Mesenchymal stem cell (in vitro differentiated cells and primary cell): ENCODE measurements at regions not wholly inside any gene's neighbourhood (a gene's known extent, or its start where the extent isn't known, plus 50 kb on each side); places are given as distances from the start of the nearest gene placed in this dataset.
"Not testable (repeated sequence)": the region's sequence is repeated elsewhere in the genome, so short reads cannot be mapped to it uniquely, and the experiment has no call there.

Experiments used
- DNase-seq: peaks from one replicate; pipeline ENCODE4 v3.0.0-alpha.2; 2013
- H2AFZ ChIP-seq: one replicate; pipeline ENCODE4 v1.6.1; 2013; ENCODE audit warnings: low read depth, mild to moderate bottlenecking, control low read depth, inconsistent platforms, low read length, moderate library complexity
- H2AK5ac ChIP-seq: 2 replicates; pipeline ENCODE4 v1.6.1; 2013; ENCODE audit warnings: low read length, moderate library complexity, mild to moderate bottlenecking, inconsistent platforms; ENCODE audit not compliant: severe bottlenecking
- H2BK120ac ChIP-seq: one replicate; pipeline ENCODE4 v1.6.1; 2013; ENCODE audit warnings: low read depth, mild to moderate bottlenecking, inconsistent platforms, low read length, moderate library complexity
- H2BK12ac ChIP-seq, 2 experiments: one replicate each; pipeline ENCODE4 v1.6.1; 2013; ENCODE audit warnings: inconsistent platforms in 2 of 2, low read length in 2 of 2, mild to moderate bottlenecking in 2 of 2, moderate library complexity in 2 of 2, control low read depth in 1 of 2
- H2BK15ac ChIP-seq: one replicate; pipeline ENCODE4 v1.6.1; 2013; ENCODE audit warnings: mild to moderate bottlenecking, low read depth, inconsistent platforms; ENCODE audit not compliant: poor library complexity, severe bottlenecking
- H2BK5ac ChIP-seq: 2 replicates; pipeline ENCODE4 v1.6.1; 2013; ENCODE audit warnings: low read depth, mild to moderate bottlenecking, low read length, control low read depth, inconsistent platforms; ENCODE audit not compliant: poor library complexity, severe bottlenecking
- H3K14ac ChIP-seq, 2 experiments: one replicate each; pipeline ENCODE4 v1.6.1; 2013; ENCODE audit warnings: inconsistent platforms in 2 of 2, low read length in 2 of 2, control low read depth in 1 of 2, mild to moderate bottlenecking in 1 of 2, moderate library complexity in 1 of 2
- H3K18ac ChIP-seq, 2 experiments: one replicate each; pipeline ENCODE4 v1.6.1; 2013; ENCODE audit warnings: inconsistent platforms in 2 of 2, low read length in 2 of 2, control low read depth in 1 of 2, low read depth in 1 of 2, mild to moderate bottlenecking in 1 of 2
- H3K23ac ChIP-seq, 2 experiments: one replicate each; pipeline ENCODE4 v1.6.1; 2013; ENCODE audit warnings: inconsistent platforms in 2 of 2, low read length in 2 of 2, mild to moderate bottlenecking in 2 of 2, moderate library complexity in 2 of 2, control low read depth in 1 of 2
- H3K27ac ChIP-seq: 2 replicates; pipeline ENCODE4 v1.5.1; 2013; ENCODE audit warnings: mild to moderate bottlenecking, moderate library complexity, low read length, control low read depth, inconsistent platforms; ENCODE audit not compliant: poor library complexity, severe bottlenecking
- H3K27me3 ChIP-seq, 2 experiments: 2 replicates each; pipeline versions ENCODE4 v1.6.1 to v1.7.0; 2013; ENCODE audit warnings: low read length in 2 of 2, mild to moderate bottlenecking in 2 of 2, moderate library complexity in 2 of 2, control low read depth in 1 of 2, inconsistent platforms in 1 of 2; ENCODE audit not compliant: control insufficient read depth in 1 of 2, insufficient read depth in 1 of 2
- H3K36me3 ChIP-seq, 2 experiments: 2 replicates each; pipeline versions ENCODE4 v1.6.1 to v1.7.0; 2013; ENCODE audit warnings: low read length in 2 of 2, control low read depth in 1 of 2, inconsistent platforms in 1 of 2, low read depth in 1 of 2, mild to moderate bottlenecking in 1 of 2; ENCODE audit not compliant: insufficient read depth in 2 of 2, control insufficient read depth in 1 of 2
- H3K4ac ChIP-seq, 2 experiments: one replicate each; pipeline ENCODE4 v1.6.1; 2013; ENCODE audit warnings: inconsistent platforms in 2 of 2, low read length in 2 of 2, mild to moderate bottlenecking in 2 of 2, moderate library complexity in 2 of 2, control low read depth in 1 of 2, low read depth in 1 of 2
- H3K4me1 ChIP-seq: 2 replicates; pipeline ENCODE4 v1.6.1; 2013; ENCODE audit warnings: low read depth, low read length, control low read depth; ENCODE audit not compliant: control insufficient read depth, insufficient read depth
- H3K4me2 ChIP-seq: 2 replicates; pipeline ENCODE4 v1.6.1; 2013; ENCODE audit warnings: low read length, mild to moderate bottlenecking, inconsistent platforms; ENCODE audit not compliant: poor library complexity, severe bottlenecking
- H3K4me3 ChIP-seq, 2 experiments: 2 replicates each; pipeline versions ENCODE4 v1.5.1 to v1.7.0; 2013; ENCODE audit warnings: low read length in 2 of 2, mild to moderate bottlenecking in 2 of 2, control low read depth in 1 of 2, low read depth in 1 of 2; ENCODE audit not compliant: insufficient read depth in 1 of 2
- H3K79me1 ChIP-seq: replicated peaks from 2 replicates; pipeline ENCODE4 v1.6.1; 2013; ENCODE audit warnings: mild to moderate bottlenecking, control low read depth, low read length, inconsistent platforms; ENCODE audit not compliant: poor library complexity, severe bottlenecking
- H3K9ac ChIP-seq: 2 replicates; pipeline ENCODE4 v1.7.0; 2013; ENCODE audit warnings: mild to moderate bottlenecking, low read length, moderate library complexity
- H3K9me3 ChIP-seq: 2 replicates; pipeline ENCODE4 v1.7.0; 2013; ENCODE audit warnings: mild to moderate bottlenecking, low read length; ENCODE audit not compliant: control insufficient read depth
- H4K8ac ChIP-seq: one replicate; pipeline ENCODE4 v1.6.1; 2013; ENCODE audit warnings: inconsistent platforms, mild to moderate bottlenecking, low read length, moderate library complexity
- H4K91ac ChIP-seq: one replicate; pipeline ENCODE4 v1.6.1; 2013; ENCODE audit warnings: mild to moderate bottlenecking, low read length, inconsistent platforms
- whole genome bisulfite sequencing: methylation state at CpG from one replicate; pipeline ENCODE4 v1.1.7; 2013; ENCODE audit warnings: mixed read lengths; 5-methylcytosine and 5-hydroxymethylcytosine counted together

GRCh38 chr6:68059899-68060298, 575.2 kb upstream of the ADGRB3 start:
- H2AK5ac ChIP-seq: no peak overlapping the region
- no peaks in the 10 kb centered on the region for H3K79me1 ChIP-seq
- no peaks in the 10 kb centered on the region for H3K9me3 ChIP-seq
- H3K14ac ChIP-seq: no peak overlapping the region
- no peak overlapping the region for H4K8ac ChIP-seq
- H3K4me2 ChIP-seq: no peak overlapping the region
- H3K4me1 ChIP-seq: no peaks in the 10 kb centered on the region
- H3K4ac ChIP-seq: no peak overlapping the region
- H3K27ac ChIP-seq: no peak overlapping the region
- no peaks in the 10 kb centered on the region for H3K27me3 ChIP-seq
- H2BK15ac ChIP-seq: no peak overlapping the region
- no peak for DNase-seq
- no peak overlapping the region for H2BK5ac ChIP-seq
- WGBS: 87% methylated on average over 2 of the region's 4 CpGs
- no peak overlapping the region for H3K9ac ChIP-seq
- H4K91ac ChIP-seq: no peak overlapping the region
- H3K18ac ChIP-seq: no peak overlapping the region
- H2BK120ac ChIP-seq: no peak overlapping the region
- H3K4me3 ChIP-seq: no peak overlapping the region
- no peak overlapping the region for H3K23ac ChIP-seq
- H2AFZ ChIP-seq: no peak overlapping the region
- no peaks in the 10 kb centered on the region for H3K36me3 ChIP-seq
- no peak overlapping the region for H2BK12ac ChIP-seq

- Histone ChIP-seq H3K79me1 (no peaks in the 10 kb centered on the region), H3K36me3 (no peaks in the 10 kb centered on the region), H2BK15ac (no peak overlapping the region), H3K4me3 (no peak overlapping the region), H2BK120ac (no peak overlapping the region), H4K8ac (no peak overlapping the region), H3K23ac (no peak overlapping the region), H3K27me3 (no peaks in the 10 kb centered on the region), H4K91ac (no peak overlapping the region), H2BK12ac (no peak overlapping the region), H3K18ac (no peak overlapping the region), H2AK5ac (no peak overlapping the region), H3K9ac (no peak overlapping the region), H3K4me2 (no peak overlapping the region), H2BK5ac (no peak overlapping the region), H3K27ac (no peak overlapping the region), H3K9me3 (no peaks in the 10 kb centered on the region), H3K4ac (no peak overlapping the region), H2AFZ (no peak overlapping the region), H3K14ac (no peak overlapping the region), H3K4me1 (no peaks in the 10 kb centered on the region)
- 100% methylated on average over 1 of the region's 1 CpG for WGBS
- no peak for DNase-seq
These were observed 575.8 kb upstream of the ADGRB3 start for GRCh38 chr6:68059261-68059660.

DNA sequence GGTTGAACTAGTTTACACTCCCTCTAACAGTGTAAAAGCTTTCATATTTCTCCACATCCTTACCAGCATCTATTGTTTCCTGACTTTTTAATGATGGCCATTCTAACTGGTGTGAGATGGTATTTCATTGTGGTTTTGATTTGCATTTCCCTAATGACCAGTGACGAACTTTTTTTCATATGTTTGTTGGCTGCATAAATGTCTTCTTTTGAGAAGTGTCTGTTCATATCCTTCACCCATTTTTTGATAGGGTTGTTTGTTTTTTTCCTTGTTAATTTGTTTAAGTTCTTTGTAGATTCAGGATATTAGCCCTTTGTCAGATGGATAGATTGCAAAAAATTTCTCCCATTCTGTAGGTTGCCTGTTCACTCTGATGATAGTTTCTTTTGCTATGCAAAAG, 578.5 kb upstream of the ADGRB3 start:
- not testable (repeated sequence) for H3K79me1 ChIP-seq, H2AFZ ChIP-seq, H3K4me2 ChIP-seq, H3K9me3 ChIP-seq, H2BK15ac ChIP-seq, H2BK120ac ChIP-seq, H3K27ac ChIP-seq, H3K27me3 ChIP-seq, H3K9ac ChIP-seq, H2BK12ac ChIP-seq, H3K4me1 ChIP-seq, H3K14ac ChIP-seq, H4K8ac ChIP-seq, H3K23ac ChIP-seq, H2BK5ac ChIP-seq, H3K4ac ChIP-seq, H3K4me3 ChIP-seq, H2AK5ac ChIP-seq, H4K91ac ChIP-seq, H3K36me3 ChIP-seq, DNase-seq, H3K18ac ChIP-seq
- WGBS: 94% methylated on average over 1 of the region's 1 CpG

DNA sequence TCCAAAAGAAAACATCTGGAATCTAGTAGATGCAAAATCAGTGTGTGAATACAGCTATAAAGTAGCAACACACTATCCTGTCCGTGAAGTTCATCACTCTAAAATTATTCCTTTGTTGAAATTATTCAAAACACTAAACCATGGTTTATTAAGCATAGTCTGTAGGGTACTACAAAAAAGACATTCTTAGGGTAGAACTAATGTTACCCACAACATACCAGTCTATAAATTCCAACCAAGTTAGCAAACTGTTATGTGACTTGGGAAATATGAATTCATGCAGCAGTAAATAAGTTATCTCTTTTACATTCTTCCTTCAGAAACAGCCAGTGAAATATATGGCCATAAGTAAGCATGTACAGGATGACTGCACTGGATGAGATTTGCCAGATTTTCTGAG, 580.3 kb upstream of the ADGRB3 start:
- WGBS: no CpG with 5 or more reads among the region's 1 CpG

More for the DNA sequence above, 580.3 kb upstream of the ADGRB3 start:
- Histone ChIP-seq H3K9me3 (peaks cover 2% of the 10 kb centered on the region), H2AFZ (no peak overlapping the region), H2BK5ac (no peak overlapping the region), H3K4me3 (no peak overlapping the region), H3K9ac (no peak overlapping the region), H2BK120ac (no peak overlapping the region), H3K14ac (no peak overlapping the region), H3K79me1 (no peaks in the 10 kb centered on the region), H3K4me1 (no peaks in the 10 kb centered on the region), H2AK5ac (no peak overlapping the region), H3K27ac (no peak overlapping the region), H4K91ac (no peak overlapping the region), H3K27me3 (no peaks in the 10 kb centered on the region), H3K36me3 (no peaks in the 10 kb centered on the region), H3K4me2 (no peak overlapping the region), H3K23ac (no peak overlapping the region), H3K18ac (no peak overlapping the region), H3K4ac (no peak overlapping the region), H2BK15ac (no peak overlapping the region), H2BK12ac (no peak overlapping the region), H4K8ac (no peak overlapping the region)
- DNase-seq: peak; percentile 2
